ENCODE measurements at regions not wholly inside any gene's neighbourhood (a gene's known extent, or its start where the extent isn't known, plus 50 kb on each side); places are given as distances from the start of the nearest gene placed in this dataset.

DNA sequence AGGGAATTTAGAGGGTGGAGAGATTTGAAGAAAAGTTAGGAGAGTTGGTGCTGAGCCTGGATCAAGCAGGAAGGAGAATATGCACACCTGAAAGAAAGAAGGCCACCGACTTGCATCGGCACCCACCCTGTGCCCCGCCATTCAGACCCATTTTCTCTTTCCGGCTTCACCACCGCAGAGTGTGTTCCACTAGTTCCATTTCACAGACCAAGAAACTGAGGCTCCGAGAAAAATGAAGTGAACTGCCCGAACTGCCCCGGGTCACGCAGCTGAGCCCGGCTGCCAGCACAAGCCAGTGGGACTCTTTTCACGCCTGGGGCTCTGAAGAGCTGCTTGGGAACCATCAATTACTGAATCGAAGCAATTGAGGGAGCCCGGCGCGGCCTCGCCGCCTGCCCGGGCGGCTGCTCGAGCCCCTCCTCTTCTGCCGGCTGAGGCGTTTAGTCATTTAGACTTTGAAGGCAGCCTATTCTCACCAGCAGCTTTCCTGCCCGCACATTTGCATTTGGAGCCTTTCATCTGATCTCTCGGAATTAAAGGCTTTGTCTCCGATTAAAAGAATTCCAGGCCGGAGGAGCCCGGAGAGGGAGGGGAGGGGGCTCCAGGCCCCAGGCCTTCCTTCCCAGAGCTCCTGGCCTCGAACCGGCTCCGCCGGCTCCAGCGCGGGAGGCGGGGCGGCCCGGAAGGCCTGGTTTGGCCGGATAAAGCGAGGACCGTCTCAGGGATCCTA is 140.2 kb upstream of the PJA1 start:
- DNase-seq (ENCODE audit: low read depth) = no peak

DNA sequence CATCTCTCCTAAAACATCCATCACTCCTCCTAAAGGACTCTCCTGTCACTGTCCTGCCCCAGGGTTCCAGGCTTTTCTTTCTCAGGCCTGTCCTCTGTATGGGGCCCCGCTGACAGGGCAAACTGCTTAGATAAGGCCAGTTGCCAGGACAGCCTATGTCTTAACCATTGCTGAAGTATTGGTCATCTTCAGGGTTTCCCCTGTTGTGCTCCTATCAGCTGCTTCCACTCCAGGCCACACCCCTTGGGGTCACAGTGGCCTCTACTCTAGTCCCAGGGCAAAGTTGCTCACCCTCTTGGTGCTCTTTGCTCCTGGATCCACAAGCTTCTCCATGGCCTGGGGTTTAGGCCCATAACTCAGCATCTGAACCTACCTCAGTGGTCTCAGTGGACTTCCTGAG is 138.0 kb upstream of the PJA1 start:
- DNase-seq (ENCODE audit: low read depth) = no peak

DNA sequence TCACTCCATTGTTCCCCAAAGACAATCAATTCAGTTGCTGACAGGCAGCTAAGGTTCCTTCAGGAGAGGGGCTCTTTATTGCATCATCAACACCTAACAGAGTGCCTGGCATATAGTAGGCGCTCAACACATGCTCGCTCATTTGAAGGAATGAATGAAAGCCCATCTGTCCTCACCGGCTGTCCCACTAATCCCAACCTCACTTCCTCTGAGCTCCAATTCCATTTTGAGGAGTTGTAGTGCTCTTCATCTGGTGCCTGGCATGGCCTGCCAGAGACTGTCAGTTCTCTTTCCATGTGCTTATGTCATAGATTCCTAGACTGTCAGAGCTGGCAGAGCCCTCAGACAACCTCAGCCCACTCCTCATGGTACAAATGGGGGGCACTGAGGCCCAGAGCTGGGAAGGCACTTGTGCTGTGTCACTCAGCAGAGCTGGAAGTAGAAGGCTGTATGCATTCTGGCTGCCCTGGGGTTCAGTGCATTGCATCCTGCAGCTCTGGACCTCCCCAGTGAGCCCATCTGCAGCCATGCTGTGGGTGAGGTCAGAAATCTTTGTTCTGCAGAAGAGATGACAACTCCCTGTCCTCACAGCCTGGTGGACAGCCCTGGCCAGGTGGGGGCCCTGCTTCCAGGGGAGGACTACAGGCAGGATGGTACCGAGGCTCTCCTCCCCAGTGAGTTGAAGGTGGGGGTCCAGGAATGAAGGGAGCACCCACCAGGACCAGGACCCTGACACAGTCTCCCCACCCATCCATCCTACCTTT is 134.9 kb upstream of the PJA1 start:
- DNase-seq (ENCODE audit: low read depth) = no peak

DNA sequence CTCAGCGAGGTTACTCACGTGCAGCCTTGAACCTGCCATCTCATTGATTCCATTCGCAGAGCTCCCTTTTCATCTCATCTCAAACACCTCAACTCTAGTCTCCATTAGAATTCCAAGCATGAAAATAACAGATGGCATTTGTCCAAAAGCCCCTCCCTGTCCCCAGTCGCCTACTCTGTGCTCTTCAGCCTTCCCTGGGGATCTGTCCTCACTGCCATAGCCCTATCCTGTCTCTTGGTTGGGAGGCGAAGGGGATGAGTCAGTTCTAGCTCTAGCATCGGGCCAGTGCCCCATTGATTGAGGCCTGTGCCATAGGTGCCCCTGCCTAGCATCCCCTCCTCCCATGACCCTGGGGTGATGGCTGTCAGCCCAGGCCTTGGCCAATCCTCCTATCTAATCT is 134.0 kb upstream of the PJA1 start:
- no peak for DNase-seq (ENCODE audit: low read depth)

DNA sequence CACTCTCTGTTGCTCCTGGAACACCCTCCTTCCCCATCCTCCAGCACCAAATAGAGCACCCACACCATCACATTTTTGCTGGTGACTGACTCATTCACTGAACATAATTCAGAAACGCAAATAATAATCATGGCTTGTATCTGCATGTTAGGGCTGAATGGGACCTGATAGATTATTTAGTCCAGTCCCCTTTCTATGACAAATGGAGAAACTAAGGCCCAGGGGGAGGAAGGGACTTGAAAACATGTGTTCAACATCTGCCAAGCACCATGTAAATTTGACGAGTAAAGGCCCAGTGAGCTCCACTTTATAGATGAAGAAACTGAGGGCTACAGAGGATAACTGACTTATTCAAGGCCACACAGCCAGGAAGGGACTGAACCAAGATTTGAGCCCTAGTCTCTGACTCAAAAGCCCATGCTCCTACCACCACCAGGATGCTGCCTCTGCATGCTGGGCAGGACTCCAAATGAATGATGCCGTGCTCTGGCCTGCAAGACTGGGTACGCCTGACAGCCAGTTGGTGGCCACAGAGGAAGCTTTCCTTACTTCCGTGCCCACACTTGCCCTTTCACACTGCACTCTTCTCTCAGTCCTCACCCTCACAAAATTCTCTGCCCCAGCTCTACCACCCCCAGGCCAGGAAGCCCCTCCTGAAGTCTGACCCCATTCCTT is 133.3 kb upstream of the PJA1 start:
- no peak for DNase-seq (ENCODE audit: low read depth)

DNA sequence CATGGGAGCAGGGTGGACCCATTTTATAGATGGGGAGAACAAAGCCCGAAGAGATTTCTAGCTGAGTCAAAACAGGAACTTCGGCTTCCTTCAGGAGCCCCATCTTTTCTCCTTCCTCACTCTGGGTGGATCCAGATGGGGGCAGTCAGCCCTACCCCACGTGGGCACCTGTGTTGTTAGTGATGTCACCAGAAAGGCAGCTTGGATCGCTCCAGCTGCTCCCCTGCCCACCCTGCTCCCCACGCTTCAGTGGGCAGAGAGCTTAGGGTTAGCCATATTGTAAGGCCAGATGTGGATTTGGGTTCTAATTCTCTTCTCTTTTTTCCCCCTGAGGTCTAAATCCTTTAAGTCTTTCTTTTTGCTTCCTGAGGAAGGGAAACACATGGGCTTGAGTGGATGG is 132.3 kb upstream of the PJA1 start:
- DNase-seq (ENCODE audit: low read depth) = no peak

DNA sequence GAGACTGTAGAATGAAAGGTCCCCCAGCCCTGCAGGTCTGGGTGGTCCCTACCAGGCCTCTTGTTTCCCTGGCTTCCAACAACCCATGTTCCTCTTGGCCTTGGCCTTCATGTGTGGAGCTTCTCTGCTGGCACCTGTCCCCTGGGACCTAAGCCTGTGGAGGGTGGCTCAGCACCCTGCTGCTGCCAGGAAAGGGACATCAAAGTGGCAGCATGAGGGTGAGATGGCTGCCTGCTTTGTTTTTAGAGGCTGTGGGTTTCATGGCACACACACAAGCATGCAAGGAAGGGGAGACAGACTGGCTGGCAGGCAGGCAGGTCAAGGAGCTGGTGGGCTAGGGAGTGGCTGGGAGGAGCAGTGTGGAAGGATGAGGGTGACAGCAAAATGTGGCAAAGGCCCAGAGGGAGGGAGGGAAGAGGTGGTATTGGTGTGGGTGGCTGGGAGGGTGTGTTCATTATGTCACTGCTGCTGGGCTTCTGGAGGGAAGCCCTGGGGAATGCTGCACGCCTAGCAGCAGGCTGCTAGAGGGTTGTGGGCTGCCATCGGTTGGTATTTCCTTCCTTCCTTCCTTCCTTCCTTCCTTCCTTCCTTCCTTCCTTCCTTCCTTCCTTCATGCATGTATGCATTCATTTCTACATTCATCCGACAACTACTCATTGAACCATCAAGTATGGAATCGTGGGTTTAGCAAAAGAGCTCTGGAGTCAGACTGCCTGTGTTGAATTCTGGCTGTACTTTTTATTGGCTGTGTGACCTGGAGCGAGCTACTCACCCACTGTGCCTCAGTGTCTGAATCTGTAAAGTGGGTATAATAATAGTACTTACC is 128.7 kb upstream of the PJA1 start:
- no peak for DNase-seq (ENCODE audit: low read depth)

DNA sequence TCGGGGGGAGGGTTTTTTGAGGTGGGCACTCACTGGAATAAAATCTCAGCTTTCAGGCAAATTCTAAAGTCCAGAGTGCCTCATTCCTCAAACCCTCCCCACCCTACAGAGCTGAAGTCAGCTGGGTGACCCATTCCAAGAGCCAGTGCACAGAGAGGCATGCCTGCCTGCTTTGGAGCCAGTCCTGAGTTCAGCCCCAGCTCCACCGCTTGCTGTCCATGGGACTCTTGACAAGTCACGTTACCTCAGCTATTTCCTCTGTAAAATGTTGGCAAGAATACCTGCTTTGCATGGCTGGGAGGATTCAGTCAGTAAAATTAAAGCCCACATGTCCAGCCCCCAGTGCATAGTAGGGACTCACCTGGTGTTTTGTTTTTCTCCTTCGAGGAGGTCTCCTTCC is 125.9 kb upstream of the PJA1 start:
- no peak for DNase-seq (ENCODE audit: low read depth)

DNA sequence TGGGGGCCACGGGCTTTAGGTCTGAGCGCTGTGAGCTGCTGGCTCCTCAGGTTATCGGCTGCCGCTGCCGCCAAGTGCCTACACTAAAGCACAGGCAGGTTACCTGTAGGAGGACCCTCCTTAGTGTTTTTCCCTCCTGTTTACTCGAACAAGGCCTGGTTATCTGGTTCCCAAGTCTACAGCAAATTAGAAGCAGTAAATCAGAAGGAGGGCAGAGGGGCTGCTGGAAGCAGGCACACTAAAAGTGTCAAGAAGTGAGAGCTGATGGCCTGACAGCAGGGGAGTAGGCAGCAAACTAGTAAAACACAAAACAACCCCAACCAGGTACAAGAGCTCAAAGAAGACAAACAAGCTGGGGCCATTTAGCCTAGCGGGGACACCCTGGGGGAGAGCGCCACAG is 125.0 kb upstream of the PJA1 start:
- DNase-seq (ENCODE audit: low read depth) = no peak

DNA sequence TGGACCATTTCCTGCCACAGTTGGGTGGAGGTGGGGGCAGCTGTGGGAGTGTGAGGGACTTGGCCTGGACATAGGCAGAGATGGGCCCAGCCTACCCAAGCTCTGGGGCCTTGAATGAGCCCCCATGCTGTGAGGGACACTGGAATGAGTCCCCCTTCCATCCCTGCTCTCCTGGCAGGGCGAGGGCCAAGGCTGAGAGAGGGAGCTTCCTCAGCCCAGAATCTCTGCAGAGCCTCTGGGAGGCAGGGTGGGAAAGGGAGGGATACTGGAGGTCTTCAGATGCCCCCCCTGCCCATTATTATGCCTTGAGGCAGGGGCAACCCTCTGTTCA is 124.5 kb upstream of the PJA1 start:
- DNase-seq (ENCODE audit: low read depth) = no peak

DNA sequence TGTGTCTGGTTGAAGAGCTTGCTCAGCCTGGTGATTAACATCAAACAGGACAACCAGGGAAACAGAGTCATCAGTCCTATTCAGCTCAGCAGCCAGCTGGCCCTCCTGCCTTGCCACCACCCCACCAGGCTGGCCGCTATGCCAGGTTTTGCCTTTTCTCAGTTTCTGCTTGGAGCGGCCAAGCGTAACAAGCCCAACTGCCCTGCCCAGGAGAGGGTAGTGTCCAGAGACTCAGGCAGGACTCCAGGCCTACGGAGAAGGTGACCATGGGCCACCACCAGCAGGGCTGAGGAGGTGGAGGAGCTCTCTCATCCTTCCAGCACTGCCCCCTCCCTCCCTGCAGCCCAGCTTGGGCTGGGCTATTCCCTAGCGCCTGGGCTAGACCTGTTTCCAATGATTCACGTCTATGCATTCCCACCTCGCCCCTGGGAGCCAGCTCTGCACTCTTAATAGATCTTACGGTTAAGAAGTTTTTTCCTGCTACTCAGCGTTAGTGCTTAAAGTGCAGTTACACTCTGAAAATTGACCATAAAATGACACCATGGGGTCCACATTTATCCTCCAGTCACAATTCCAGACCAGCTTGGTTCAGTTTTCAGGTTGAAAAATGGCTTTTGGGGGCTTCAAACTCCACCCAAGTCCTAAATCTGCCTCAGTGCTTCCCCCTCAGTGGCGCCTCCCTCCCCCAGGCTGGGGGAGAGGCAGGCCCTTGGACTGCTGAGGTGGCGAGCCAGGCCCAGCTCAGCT is 124.0 kb upstream of the PJA1 start:
- no peak for DNase-seq (ENCODE audit: low read depth)

DNA sequence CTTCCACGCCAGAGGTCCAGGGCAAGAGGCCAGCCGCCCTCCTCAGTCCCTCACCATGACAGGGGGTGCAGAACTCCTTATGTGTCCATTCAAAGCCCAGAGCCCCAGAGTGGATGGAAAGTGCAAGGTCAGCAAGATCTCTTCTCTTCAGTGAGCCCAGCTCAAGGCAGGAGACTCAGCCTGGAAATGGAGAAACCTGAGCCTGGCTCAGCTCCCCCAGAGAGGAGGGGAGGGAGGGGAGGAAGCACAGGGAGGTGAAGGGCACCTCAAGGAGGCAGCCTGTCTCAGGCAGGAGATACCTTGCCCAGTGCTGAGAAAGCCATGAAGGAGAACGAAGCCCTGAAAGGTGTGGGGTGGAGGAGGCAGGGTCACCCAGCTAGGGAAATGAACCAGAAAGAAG is 121.8 kb upstream of the PJA1 start:
- no peak for DNase-seq (ENCODE audit: low read depth)

DNA sequence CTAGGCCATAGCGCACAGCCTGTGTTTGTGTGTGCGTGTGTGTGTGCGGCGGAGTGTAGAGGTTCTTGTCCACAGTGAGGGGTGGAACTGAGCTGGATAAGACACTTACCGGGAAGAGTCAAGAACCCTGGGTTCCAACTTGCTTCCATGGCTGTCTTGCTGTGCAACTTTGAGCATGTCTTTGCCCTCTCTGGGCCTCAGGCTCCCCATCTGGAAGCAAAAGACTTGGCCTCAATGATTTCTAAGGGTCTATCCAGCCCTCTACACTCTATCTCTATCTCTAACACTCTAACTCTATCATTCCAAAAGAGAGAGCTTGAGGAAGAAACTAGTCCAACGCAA is 121.3 kb upstream of the PJA1 start:
- DNase-seq (ENCODE audit: low read depth) = no peak

DNA sequence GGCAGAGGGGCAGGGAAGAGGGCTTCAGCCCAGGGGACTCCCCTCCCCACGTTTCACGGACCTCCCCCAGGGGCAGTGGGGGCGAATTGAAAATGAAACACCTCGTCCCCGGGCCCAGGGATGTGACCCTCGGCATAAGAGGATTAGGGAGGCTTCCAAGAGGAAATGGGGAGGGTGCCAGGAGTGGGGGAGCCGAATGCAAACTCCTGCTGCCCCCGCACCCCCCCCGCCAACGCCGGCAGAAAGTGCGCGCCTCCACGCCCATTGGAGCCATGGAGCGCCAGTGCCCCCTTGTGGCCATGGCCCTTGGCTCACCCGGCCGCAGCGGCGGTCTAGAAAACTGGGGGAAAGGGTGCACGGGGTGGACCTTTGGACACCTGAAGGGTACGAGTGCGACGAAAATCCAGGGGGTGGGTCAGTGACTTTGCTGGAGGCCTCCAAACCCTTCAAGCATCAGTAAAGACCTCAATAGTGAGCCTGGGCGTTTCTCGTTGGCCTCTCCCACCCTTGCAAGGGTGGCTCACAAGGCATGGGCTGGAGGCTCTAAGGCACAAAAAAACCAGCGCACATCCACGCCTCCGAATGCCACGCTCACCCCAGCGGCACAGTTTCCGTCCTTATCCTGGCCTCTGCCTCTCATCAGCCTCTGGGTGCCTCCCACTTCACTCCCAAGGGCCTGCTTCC is 120.8 kb upstream of the PJA1 start:
- peak; percentile 41 for DNase-seq (ENCODE audit: low read depth)

DNA sequence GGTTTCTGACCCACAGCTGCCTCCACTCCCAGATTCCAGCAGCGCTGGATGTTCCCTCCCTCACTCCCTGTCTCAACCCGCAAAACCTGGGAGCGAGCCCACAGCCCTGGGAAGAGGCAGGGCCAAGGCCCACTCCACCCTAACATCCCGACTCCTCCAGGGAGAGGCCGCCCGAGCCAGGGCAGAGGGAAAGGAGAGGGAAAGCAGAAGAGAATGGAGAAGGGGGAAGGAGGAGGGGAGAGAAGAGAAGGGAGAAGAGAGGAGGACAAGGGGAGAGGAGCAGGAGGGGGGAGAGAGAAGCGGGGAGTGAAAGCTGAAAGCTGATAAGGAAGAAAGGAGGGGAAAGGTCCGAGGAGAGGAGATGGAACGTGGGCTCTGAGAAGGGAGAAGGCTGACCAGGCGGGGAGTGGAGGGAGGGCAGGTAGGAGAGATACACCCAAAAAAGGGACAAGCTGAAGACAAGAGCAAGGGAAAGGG is 120.2 kb upstream of the PJA1 start:
- no peak for DNase-seq (ENCODE audit: low read depth)

DNA sequence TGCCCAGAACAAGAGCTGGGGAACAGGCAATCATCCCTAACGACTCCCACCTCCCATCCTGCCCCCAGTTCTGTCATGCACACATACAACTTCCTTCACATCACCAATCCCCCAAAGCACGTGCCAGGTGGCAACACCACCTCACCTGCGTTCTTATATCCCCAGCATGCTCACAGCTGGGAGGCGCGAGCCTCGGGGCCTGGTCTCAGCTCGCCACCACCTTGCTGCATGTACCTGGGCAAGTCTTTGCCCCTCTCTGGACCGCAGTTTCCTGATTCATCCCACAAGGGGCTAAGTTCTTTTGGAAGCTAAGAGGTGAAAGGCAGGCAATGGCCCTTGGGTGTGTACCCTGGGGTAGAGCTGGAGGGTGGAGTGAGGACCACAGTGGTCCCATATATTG is 119.2 kb upstream of the PJA1 start:
- no peak for DNase-seq (ENCODE audit: low read depth)

DNA sequence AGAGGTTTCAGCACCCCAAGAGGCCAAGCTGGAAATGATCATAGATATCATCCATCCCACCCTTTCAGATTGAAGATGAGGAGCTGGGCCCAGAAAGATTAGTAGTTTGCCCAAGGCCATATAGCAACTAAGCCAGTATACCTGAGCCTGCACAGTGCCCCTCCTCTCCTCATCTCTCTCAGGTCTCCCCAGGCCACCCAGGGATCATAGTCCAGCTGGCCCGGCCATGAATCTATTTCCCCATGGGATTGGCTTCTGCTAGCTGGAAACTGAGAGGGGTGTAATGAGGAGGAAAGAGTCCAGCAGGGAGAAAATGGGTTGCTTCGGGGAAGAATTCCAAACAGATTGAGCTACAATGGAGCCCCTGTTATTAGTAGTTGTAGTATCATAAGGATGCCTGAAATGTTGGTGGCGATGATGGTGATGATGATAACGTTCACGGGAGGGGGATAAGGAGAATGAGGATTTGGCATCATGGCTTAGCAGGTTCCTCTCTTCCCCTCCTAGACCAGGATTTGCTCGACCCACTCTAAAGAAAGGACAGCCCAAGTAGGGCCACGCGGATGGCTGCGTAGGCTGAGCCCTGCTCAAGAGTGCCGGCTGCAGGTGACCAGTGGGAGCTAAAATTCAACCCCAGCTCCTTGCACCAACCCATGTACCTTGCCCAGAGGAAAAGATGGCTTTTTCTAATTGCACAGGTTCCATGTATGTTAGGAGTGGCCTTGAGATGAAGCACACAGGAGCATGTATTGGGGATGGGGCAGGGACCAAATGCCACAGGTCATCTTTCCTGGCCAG is 117.8 kb upstream of the PJA1 start:
- no peak for DNase-seq (ENCODE audit: low read depth)

DNA sequence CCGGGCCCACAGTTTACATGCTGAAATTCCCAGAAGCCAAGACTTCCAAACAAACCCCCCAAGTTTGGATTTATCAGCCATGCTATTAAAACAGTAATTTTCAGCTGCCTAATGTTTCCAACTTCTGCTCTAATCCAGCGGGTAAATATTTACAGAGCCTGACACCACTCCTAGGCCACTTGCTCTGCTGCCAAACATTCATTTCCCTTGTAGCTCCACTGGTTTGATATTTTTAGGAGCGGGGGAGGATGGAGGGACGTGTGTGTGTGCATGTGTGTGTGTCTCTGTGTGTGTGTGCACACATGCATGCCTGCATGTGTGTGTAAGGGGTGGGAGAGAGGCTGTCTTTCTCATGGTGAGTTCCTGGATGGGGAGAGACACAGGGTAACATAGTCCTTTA is 115.7 kb upstream of the PJA1 start:
- DNase-seq (ENCODE audit: low read depth) = no peak

DNA sequence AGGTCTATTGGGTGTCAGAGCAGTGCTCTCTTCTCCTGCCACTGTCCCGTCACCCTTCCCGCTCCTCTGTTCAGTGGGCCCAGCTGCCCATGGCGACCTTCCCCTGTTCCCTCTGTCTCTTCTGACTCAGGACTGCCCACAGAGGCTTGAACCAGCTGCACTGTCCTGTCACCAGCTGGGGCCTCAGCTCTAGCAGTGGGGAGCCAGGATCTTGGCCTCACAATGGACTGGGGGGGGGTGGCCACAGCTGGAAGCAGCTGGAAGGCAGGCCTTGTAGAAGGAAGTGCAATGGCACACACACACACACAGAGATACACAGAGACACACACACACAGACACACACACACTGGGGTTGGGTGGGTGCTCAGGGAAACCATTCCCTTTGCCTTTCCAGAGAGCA is 114.0 kb upstream of the PJA1 start:
- no peak for DNase-seq (ENCODE audit: low read depth)

DNA sequence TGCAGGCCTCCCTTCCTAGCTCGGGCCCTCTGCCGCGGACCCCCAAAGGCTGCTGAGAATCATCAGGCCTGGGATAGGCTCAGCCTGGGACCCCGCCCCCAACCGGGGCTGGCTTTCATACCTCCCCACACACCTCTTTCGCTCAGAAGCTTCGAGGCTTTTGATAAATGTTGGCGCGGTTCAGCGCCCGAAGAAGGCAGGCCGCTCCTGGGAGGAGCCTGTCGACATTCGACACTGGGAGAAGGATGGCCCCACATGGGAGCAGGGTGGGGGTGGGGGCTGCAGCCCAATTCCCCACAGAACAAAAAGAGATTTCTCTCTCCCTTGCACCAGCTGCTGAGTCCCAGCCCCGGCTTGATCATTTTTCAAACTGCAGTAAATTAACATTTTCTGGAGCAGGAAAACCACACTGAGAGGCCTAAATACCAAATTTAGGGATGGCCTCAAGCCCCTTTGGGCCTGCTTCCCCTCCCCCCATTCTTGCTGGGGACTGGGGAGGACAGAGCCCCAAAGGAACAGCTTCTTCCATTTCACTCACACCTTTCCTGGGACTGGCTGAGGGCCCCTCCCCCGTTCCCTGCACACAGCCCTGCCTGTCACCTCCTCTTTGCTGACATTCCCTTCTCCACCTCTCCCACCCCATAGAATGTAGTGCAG is 112.9 kb upstream of the PJA1 start:
- DNase-seq (ENCODE audit: low read depth) = no peak
